ENCODE measurements at regions not wholly inside any gene's neighbourhood (a gene's known extent, or its start where the extent isn't known, plus 50 kb on each side); places are given as distances from the start of the nearest gene placed in this dataset.

GRCh38 chr3:178367817-178368617, 168.2 kb upstream of the KCNMB2 start:
- Histone ChIP-seq H4K5ac (ENCODE audit: insufficient read length, low read depth, low read length) (no peak overlapping the region), H3K4ac (replicated peaks; ENCODE audit: insufficient read length, low read depth, low read length) (no peak overlapping the region), H4K91ac (replicated peaks; ENCODE audit: insufficient read length, low read length) (no peak overlapping the region), H3K4me1 (replicated peaks in 1 of 4; ENCODE audit: control insufficient read depth in 3 of 4, insufficient read depth in 4 of 4, low read length in 3 of 4) (no peaks in the 10 kb centered on the region), H3K9me3 (ENCODE audit: insufficient read depth in 2 of 2, low read depth in 1 of 2, low read length in 1 of 2) (no peaks in the 10 kb centered on the region), H2BK20ac (ENCODE audit: low read length) (no peak overlapping the region), H3K18ac (ENCODE audit: extremely low read depth, low read length) (no peak overlapping the region), H4K20me1 (replicated peaks in 1 of 2; ENCODE audit: control insufficient read depth in 1 of 2, insufficient read depth in 2 of 2, low read length in 2 of 2) (no peaks in the 10 kb centered on the region), H3K23ac (ENCODE audit: insufficient read length) (no peak overlapping the region), H2BK15ac (ENCODE audit: low read length) (no peak overlapping the region), H3K23me2 (ENCODE audit: low read depth, low read length) (no peaks in the 10 kb centered on the region), H2BK5ac (ENCODE audit: low read depth, low read length) (no peak overlapping the region), H3K79me2 (ENCODE audit: control insufficient read depth in 1 of 2, insufficient read depth in 2 of 2, low read length in 2 of 2) (no peaks in the 10 kb centered on the region), H2BK120ac (replicated peaks; ENCODE audit: low read depth, low read length) (no peak overlapping the region), H2BK12ac (ENCODE audit: low read depth, low read length) (no peak overlapping the region), H3K36me3 (ENCODE audit: control insufficient read depth in 2 of 4, insufficient read depth in 4 of 4, low read length in 3 of 4) (no peaks in the 10 kb centered on the region), H3K27me3 (replicated peaks in 1 of 4; ENCODE audit: control insufficient read depth in 3 of 4, extremely low read depth in 1 of 4, insufficient read depth in 3 of 4, low read length in 3 of 4) (no peaks in the 10 kb centered on the region), H3K56ac (replicated peaks; ENCODE audit: insufficient read length, low read depth, low read length) (no peak overlapping the region), H3K4me3 (ENCODE audit: extremely low read depth in 1 of 4, insufficient read depth in 2 of 4, low read depth in 3 of 4, low read length in 4 of 4) (no peak overlapping the region), H3K4me2 (ENCODE audit: insufficient read depth in 1 of 2, low read depth in 2 of 2, low read length in 2 of 2) (no peak overlapping the region), H3K27ac (ENCODE audit: low read depth, low read length) (no peak overlapping the region), H3K14ac (ENCODE audit: insufficient read length) (no peak overlapping the region), H3K79me1 (ENCODE audit: low read depth, low read length) (no peaks in the 10 kb centered on the region), H3K9ac (replicated peaks in 1 of 4; ENCODE audit: extremely low read depth in 1 of 4, low read depth in 3 of 4, low read length in 3 of 4) (no peak overlapping the region), H2AK5ac (ENCODE audit: low read depth, low read length) (no peak overlapping the region), H4K8ac (ENCODE audit: extremely low read depth, insufficient read depth, low read length) (no peak overlapping the region), H2AFZ (ENCODE audit: low read length) (no peak overlapping the region)
- FAIRE-seq: no peak
- ChIA-PET POLR2A (ENCODE audit: partially characterized antibody) (no interaction called here), CTCF (ENCODE audit: partially characterized antibody) (no interaction called here)
- no peak for DNase-seq (ENCODE audit: low read depth in 1 of 2, low spot score in 2 of 2)
- WGBS, 2 experiments (ENCODE audit: extremely low coverage in 1 of 2, insufficient coverage in 1 of 2, insufficient read length in 1 of 2, insufficient replicate concordance in 2 of 2, low coverage in 1 of 2, low lambda C conversion rate in 2 of 2, missing lambda C conversion rate in 1 of 2): 82 to 100% methylated on average over 1 to 4 of the region's 4 CpGs
- TF ChIP-seq RFX5 (IDR thresholded peaks at IDR 0.05; ENCODE audit: borderline replicate concordance, low read depth, low read length) (no peak), TBP (IDR thresholded peaks at IDR 0.05; ENCODE audit: low read depth, low read length) (no peak), FOSL1 (IDR thresholded peaks at IDR 0.05; ENCODE audit: insufficient read depth, low read depth, low read length) (no peak), TCF12 (IDR thresholded peaks at IDR 0.05; ENCODE audit: low read depth, low read length) (no peak), CBX8 (IDR thresholded peaks at IDR 0.05; ENCODE audit: borderline replicate concordance, low read depth, low read length) (no peak), NANOG (IDR thresholded peaks at IDR 0.05; ENCODE audit: insufficient read depth, low read depth, low read length, poor library complexity, severe bottlenecking) (no peak)
